Neural cell (in vitro differentiated cells): ENCODE measurements at regions not wholly inside any gene's neighbourhood (a gene's known extent, or its start where the extent isn't known, plus 50 kb on each side); places are given as distances from the start of the nearest gene placed in this dataset.

Source experiments
- H2AFZ ChIP-seq: fragments of 200-600, 300-800 bp; sonication (generic), shearing (Covaris generic); 2 replicates; pipeline ENCODE4 v1.6.0; 2014; ENCODE audit warnings: low read depth, mild to moderate bottlenecking, antibody characterized with exemption, low read length, moderate library complexity
- H3F3A ChIP-seq: fragments of 200-600 bp; shearing (Covaris generic); 2 replicates; pipeline ENCODE4 v1.6.1; 2016; ENCODE audit warnings: mild to moderate bottlenecking, moderate library complexity, mixed read lengths, antibody characterized with exemption, low read length; ENCODE audit not compliant: insufficient read depth, poor library complexity, severe bottlenecking
- H3K27ac ChIP-seq: fragments of 200-600, 300-800 bp; sonication (generic), shearing (Covaris generic); 2 replicates; pipeline ENCODE4 v1.5.1; 2014; ENCODE audit warnings: mild to moderate bottlenecking, low read length, moderate library complexity
- H3K27me3 ChIP-seq: fragments of 300-800, 200-600 bp; sonication (generic), shearing (Covaris generic); 2 replicates; pipeline ENCODE4 v1.6.0; 2014; ENCODE audit warnings: mild to moderate bottlenecking, low read depth, low read length, moderate library complexity; ENCODE audit not compliant: insufficient read depth
- H3K36me3 ChIP-seq: fragments of 300-800, 200-600 bp; sonication (generic), shearing (Covaris generic); 2 replicates; pipeline ENCODE4 v1.5.1; 2014; ENCODE audit warnings: mild to moderate bottlenecking, antibody characterized with exemption, low read length, moderate library complexity; ENCODE audit not compliant: insufficient read depth
- H3K4me2 ChIP-seq: fragments of 300-800, 200-600 bp; sonication (generic), shearing (Covaris generic); 2 replicates; pipeline ENCODE4 v1.6.0; 2014; ENCODE audit warnings: mild to moderate bottlenecking, low read length
- H3K4me3 ChIP-seq: fragments of 300-800, 200-600 bp; sonication (generic), shearing (Covaris generic); 2 replicates; pipeline ENCODE4 v1.5.1; 2014; ENCODE audit warnings: mild to moderate bottlenecking, low read length, moderate library complexity
- H3K79me2 ChIP-seq: fragments of 200-600 bp; shearing (Covaris generic); replicated peaks from 2 replicates; pipeline ENCODE4 v1.6.0; 2014; ENCODE audit warnings: mild to moderate bottlenecking, low read length, moderate library complexity; ENCODE audit not compliant: insufficient read depth
- H3K9ac ChIP-seq: fragments of 300-800, 200-600 bp; sonication (generic), shearing (Covaris generic); 2 replicates; pipeline ENCODE4 v1.6.1; 2016; ENCODE audit warnings: mild to moderate bottlenecking, low read length, mixed read lengths
- H3K9me2 ChIP-seq: fragments of 200-600 bp; shearing (Covaris generic); 2 replicates; pipeline ENCODE4 v1.6.1; 2016; ENCODE audit warnings: mild to moderate bottlenecking, low read length, mixed read lengths; ENCODE audit not compliant: insufficient read depth
- H3K9me3 ChIP-seq: fragments of 200-600, 300-800 bp; sonication (generic), shearing (Covaris generic); 2 replicates; pipeline ENCODE4 v1.6.1; 2016; ENCODE audit warnings: mild to moderate bottlenecking, mixed run types, low read length, moderate library complexity, mixed read lengths
- H4K20me1 ChIP-seq: fragments of 200-600 bp; shearing (Covaris generic); 2 replicates; pipeline ENCODE4 v1.6.1; 2016; ENCODE audit warnings: mild to moderate bottlenecking, mixed run types; ENCODE audit not compliant: insufficient read depth
- CTCF ChIP-seq: fragments of 450-650 bp; IDR thresholded peaks from 2 replicates; pipeline ENCODE4 v1.5.1; 2014; ENCODE audit warnings: antibody characterized with exemption, mild to moderate bottlenecking, moderate library complexity; ENCODE audit not compliant: poor library complexity, severe bottlenecking
- EP300 ChIP-seq: fragments of 450-650 bp; conservative IDR thresholded peaks from 2 replicates; pipeline ENCODE4 v1.6.1; 2014; ENCODE audit warnings: antibody characterized with exemption, mild to moderate bottlenecking, moderate library complexity; ENCODE audit not compliant: poor library complexity, severe bottlenecking
- EZH2 ChIP-seq: fragments of 200-600, 300-800 bp; shearing (Covaris generic), sonication (generic); IDR thresholded peaks from 2 replicates; pipeline ENCODE4 v1.6.1; 2014; ENCODE audit warnings: antibody characterized with exemption, low read length, borderline replicate concordance, mild to moderate bottlenecking; ENCODE audit not compliant: insufficient read depth, poor library complexity, severe bottlenecking
- MXI1 ChIP-seq: fragments of 450-650 bp; conservative IDR thresholded peaks from 2 replicates; pipeline ENCODE4 v1.6.1; 2014; ENCODE audit warnings: antibody characterized with exemption, mild to moderate bottlenecking; ENCODE audit not compliant: poor library complexity, severe bottlenecking
- POLR2AphosphoS5 ChIP-seq: IDR thresholded peaks from 2 replicates; pipeline ENCODE4 v1.6.1; 2012
- RAD21 ChIP-seq: fragments of 450-650 bp; conservative IDR thresholded peaks from 2 replicates; pipeline ENCODE4 v1.6.1; 2014; ENCODE audit warnings: antibody characterized with exemption, mild to moderate bottlenecking, moderate library complexity
- REST ChIP-seq: IDR thresholded peaks from 2 replicates; pipeline ENCODE4 v1.6.1; 2012; ENCODE audit warnings: borderline replicate concordance
- SMC3 ChIP-seq: fragments of 450-650 bp; conservative IDR thresholded peaks from 2 replicates; pipeline ENCODE4 v1.6.1; 2014; ENCODE audit warnings: antibody characterized with exemption, mild to moderate bottlenecking, moderate library complexity; ENCODE audit not compliant: poor library complexity
- TAF1 ChIP-seq: IDR thresholded peaks from 2 replicates; pipeline ENCODE4 v1.6.1; 2012; ENCODE audit warnings: low read depth

GRCh38 chr13:63377986-63378385, 1962.3 kb upstream of the PCDH20 start:
- Histone ChIP-seq H3K36me3 (no peaks in the 10 kb centered on the region), H2AFZ (no peak overlapping the region), H3K9me3 (no peaks in the 10 kb centered on the region), H3F3A (no peaks in the 10 kb centered on the region), H3K4me3 (no peak overlapping the region), H3K27ac (no peak overlapping the region), H3K9me2 (no peaks in the 10 kb centered on the region), H3K9ac (no peak overlapping the region), H3K79me2 (no peaks in the 10 kb centered on the region), H3K27me3 (no peaks in the 10 kb centered on the region), H3K4me2 (no peak overlapping the region), H4K20me1 (no peaks in the 10 kb centered on the region)
- no peak for TF ChIP-seq TAF1
- TF ChIP-seq CTCF, result no peak
- TF ChIP-seq POLR2AphosphoS5, result no peak
- no peak for TF ChIP-seq RAD21
- TF ChIP-seq REST, result no peak
- no peak for TF ChIP-seq MXI1
- no peak for TF ChIP-seq EZH2

- Histone ChIP-seq H3K27me3 (no peaks in the 10 kb centered on the region), H3K9me2 (no peaks in the 10 kb centered on the region), H3K4me2 (no peak overlapping the region), H3F3A (no peaks in the 10 kb centered on the region), H3K79me2 (no peaks in the 10 kb centered on the region), H2AFZ (no peak overlapping the region), H3K27ac (no peak overlapping the region), H3K36me3 (no peaks in the 10 kb centered on the region), H3K9me3 (no peaks in the 10 kb centered on the region), H3K4me3 (no peak overlapping the region), H4K20me1 (no peaks in the 10 kb centered on the region), H3K9ac (no peak overlapping the region)
- TF ChIP-seq EP300 (no peak), POLR2AphosphoS5 (no peak), REST (no peak), TAF1 (no peak), MXI1 (no peak), SMC3 (no peak), EZH2 (no peak), RAD21 (no peak), CTCF (no peak)
Measured at GRCh38 chr13:63370101-63370500, 1954.5 kb upstream of the PCDH20 start.
